HG03175 (cell line): ENCODE measurements at regions not wholly inside any gene's neighbourhood (a gene's known extent, or its start where the extent isn't known, plus 50 kb on each side); places are given as distances from the start of the nearest gene placed in this dataset.
"Not testable (repeated sequence)": the region's sequence is repeated elsewhere in the genome, so short reads cannot be mapped to it uniquely, and the experiment has no call there.

Experiments
- ATAC-seq: cut with Tn5 transposase; IDR thresholded peaks from one replicate; pipeline ENCODE4 v1.9.1; 2021; ENCODE audit warnings: mild to moderate bottlenecking, moderate library complexity; ENCODE audit not compliant: unreplicated experiment

GRCh38 chr4:162761965-162762364, 404.7 kb downstream of the NAF1 start:
- ATAC-seq = no peak

GRCh38 chr4:162740228-162740627, 426.5 kb downstream of the NAF1 start:
- ATAC-seq = not testable (repeated sequence)

GRCh38 chr4:162739596-162739995, 427.1 kb downstream of the NAF1 start:
- not testable (repeated sequence) for ATAC-seq

GRCh38 chr4:162732876-162733275, 433.8 kb downstream of the NAF1 start:
- ATAC-seq = no peak

GRCh38 chr4:162727766-162728165, 438.9 kb downstream of the NAF1 start:
- no peak for ATAC-seq

- ATAC-seq = no peak
These were observed 439.5 kb downstream of the NAF1 start for GRCh38 chr4:162727232-162727631.

GRCh38 chr4:162715401-162715800, 451.3 kb downstream of the NAF1 start:
- ATAC-seq = no peak

GRCh38 chr4:162707962-162708361, 458.7 kb downstream of the NAF1 start:
- peak; percentile 53 for ATAC-seq

GRCh38 chr4:162706632-162707031, 460.1 kb downstream of the NAF1 start:
- ATAC-seq = no peak

- ATAC-seq = no peak
These were observed 460.6 kb downstream of the NAF1 start for GRCh38 chr4:162706051-162706450.

- no peak for ATAC-seq
These were observed 461.4 kb downstream of the NAF1 start for GRCh38 chr4:162705130-162705803.

- no peak for ATAC-seq
These were observed 465.8 kb downstream of the NAF1 start for GRCh38 chr4:162700815-162701361.

- ATAC-seq = no peak
These were observed 466.3 kb downstream of the NAF1 start for GRCh38 chr4:162700358-162700757.

GRCh38 chr4:162699629-162700028, 467.1 kb downstream of the NAF1 start:
- no peak for ATAC-seq

- ATAC-seq = no peak
These were observed 481.3 kb downstream of the NAF1 start for GRCh38 chr4:162685410-162685809.

GRCh38 chr4:162684998-162685397, 481.7 kb downstream of the NAF1 start:
- no peak for ATAC-seq

GRCh38 chr4:162684371-162684700, 482.4 kb downstream of the NAF1 start:
- peak; percentile 3 for ATAC-seq

GRCh38 chr4:162683659-162684370, 482.9 kb downstream of the NAF1 start:
- ATAC-seq = peak; percentile 94

GRCh38 chr4:162682651-162683050, 484.0 kb downstream of the NAF1 start:
- no peak for ATAC-seq

- ATAC-seq = no peak
These were observed 485.5 kb downstream of the NAF1 start for GRCh38 chr4:162681212-162681611.

- no peak for ATAC-seq
These were observed 491.0 kb downstream of the NAF1 start for GRCh38 chr4:162675661-162676060.

- no peak for ATAC-seq
These were observed 498.1 kb upstream of the FSTL5 start for GRCh38 chr4:162661913-162662312.
